ENCODE measurements at regions not wholly inside any gene's neighbourhood (a gene's known extent, or its start where the extent isn't known, plus 50 kb on each side); places are given as distances from the start of the nearest gene placed in this dataset.

GRCh38 chr14:29102996-29103395 lies 336.4 kb downstream of the FOXG1 start:
- TF ChIP-seq RAD21 (IDR thresholded peaks at IDR 0.05; ENCODE audit: low read length), result no peak
- TF ChIP-seq CTCF (conservative IDR thresholded peaks at IDR 0.05; ENCODE audit: low read depth, low read length), result no peak
- TF ChIP-seq MXI1 (IDR thresholded peaks at IDR 0.05; ENCODE audit: borderline replicate concordance, low read depth, low read length), result no peak
- no peak for TF ChIP-seq POLR2A (IDR thresholded peaks at IDR 0.05; ENCODE audit: low read depth, low read length)
- TF ChIP-seq ELK1 (IDR thresholded peaks at IDR 0.05; ENCODE audit: borderline replicate concordance, low read depth, low read length), result no peak
- no peak for TF ChIP-seq MAFK (IDR thresholded peaks at IDR 0.05; ENCODE audit: low read depth, low read length)

Measured in IMR-90 (cell line).